ENCODE measurements at regions not wholly inside any gene's neighbourhood (a gene's known extent, or its start where the extent isn't known, plus 50 kb on each side); places are given as distances from the start of the nearest gene placed in this dataset.

GRCh38 chr4:138655985-138656384 is 359.6 kb upstream of the NOCT start:
- peaks cover 4 to 13% of the 10 kb centered on the region in 2 experiments for H3K27me3 ChIP-seq (ENCODE audit: control insufficient read depth in 2 of 2, insufficient read depth in 2 of 2, low read length in 2 of 2)
- no peaks in the 10 kb centered on the region for H3K4me1 ChIP-seq (ENCODE audit: control insufficient read depth, extremely low read depth, insufficient read depth, low read length)
- no peak for FAIRE-seq
- H3K79me2 ChIP-seq (ENCODE audit: control insufficient read depth, insufficient read depth, low read length) = no peaks in the 10 kb centered on the region
- no TSS peak for BruUV-seq (replicated peaks)
- no peak overlapping the region for H3K4me2 ChIP-seq (ENCODE audit: insufficient read depth, low read length)
- DNase-seq (ENCODE audit: low read depth, low spot score) = no peak
- intact Hi-C loops (cut with micrococcal nuclease) (no loop called here), dilution Hi-C loops (cut with MboI; ENCODE audit: extremely low pct_ligation_motif_present, low sequenced_read_pairs) (no loop called here)
- no peak overlapping the region for H3K9ac ChIP-seq (replicated peaks; ENCODE audit: extremely low read depth, insufficient read depth, low read length)
- no peaks in the 10 kb centered on the region for H3K9me1 ChIP-seq (replicated peaks; ENCODE audit: control insufficient read depth, extremely low read depth, insufficient read depth, low read length)
- ChIA-PET POLR2A (no interaction called here), CTCF (interaction anchor here (0.9 kb wide), 1 partner anchor 835 kb away, joined by 3 read pairs; no protein-coding TSS in a partner anchor)
- no peak overlapping the region for H3K4me3 ChIP-seq (replicated peaks in 1 of 3; ENCODE audit: insufficient read depth in 1 of 3, low read depth in 1 of 3, low read length in 3 of 3)
- H2AFZ ChIP-seq (ENCODE audit: low read depth, low read length) = no peak overlapping the region
- no peaks in the 10 kb centered on the region for H3K9me3 ChIP-seq (replicated peaks; ENCODE audit: control insufficient read depth, insufficient read depth, low read length)
- no peaks in the 10 kb centered on the region for H3K36me3 ChIP-seq (ENCODE audit: control insufficient read depth in 2 of 2, extremely low read depth in 1 of 2, insufficient read depth in 2 of 2, low read length in 2 of 2)
- H4K20me1 ChIP-seq (replicated peaks; ENCODE audit: control insufficient read depth, extremely low read depth, insufficient read depth, low read length) = no peaks in the 10 kb centered on the region
- no peak for TF ChIP-seq GATA2 (IDR thresholded peaks at IDR 0.05; ENCODE audit: insufficient read depth, insufficient read length, low read depth, low read length)
- no peak for TF ChIP-seq CTCF (IDR thresholded peaks at IDR 0.05; ENCODE audit: extremely low read depth in 1 of 2, insufficient read depth in 1 of 2, low read depth in 1 of 2, low read length in 2 of 2)
- TF ChIP-seq, protein P1, sequence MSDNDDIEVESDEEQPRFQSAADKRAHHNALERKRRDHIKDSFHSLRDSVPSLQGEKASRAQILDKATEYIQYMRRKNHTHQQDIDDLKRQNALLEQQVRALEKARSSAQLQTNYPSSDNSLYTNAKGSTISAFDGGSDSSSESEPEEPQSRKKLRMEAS (IDR thresholded peaks at IDR 0.05; ENCODE audit: insufficient read depth, insufficient read length) = no peak
- no peak for TF ChIP-seq JUN (IDR thresholded peaks at IDR 0.05; ENCODE audit: borderline replicate concordance, insufficient read depth, insufficient read length, low read depth)
- TF ChIP-seq MYC (IDR thresholded peaks at IDR 0.05; ENCODE audit: low read depth, low read length) = no peak
- no peak for TF ChIP-seq POLR2AphosphoS5 (IDR thresholded peaks at IDR 0.05; ENCODE audit: insufficient read depth, low read depth, low read length)
- no peak for TF ChIP-seq EZH2 (IDR thresholded peaks at IDR 0.05; ENCODE audit: borderline replicate concordance, low read depth, low read length, severe bottlenecking)
- TF ChIP-seq FOS (IDR thresholded peaks at IDR 0.05; ENCODE audit: borderline replicate concordance, insufficient read depth, low read length) = no peak
- no peak for TF ChIP-seq POLR2A (IDR thresholded peaks at IDR 0.05; ENCODE audit: low read depth, low read length)
- no peak overlapping the region for H3K27ac ChIP-seq (ENCODE audit: insufficient read depth, low read depth, low read length)
